ENCODE measurements at regions not wholly inside any gene's neighbourhood (a gene's known extent, or its start where the extent isn't known, plus 50 kb on each side); places are given as distances from the start of the nearest gene placed in this dataset.

DNA sequence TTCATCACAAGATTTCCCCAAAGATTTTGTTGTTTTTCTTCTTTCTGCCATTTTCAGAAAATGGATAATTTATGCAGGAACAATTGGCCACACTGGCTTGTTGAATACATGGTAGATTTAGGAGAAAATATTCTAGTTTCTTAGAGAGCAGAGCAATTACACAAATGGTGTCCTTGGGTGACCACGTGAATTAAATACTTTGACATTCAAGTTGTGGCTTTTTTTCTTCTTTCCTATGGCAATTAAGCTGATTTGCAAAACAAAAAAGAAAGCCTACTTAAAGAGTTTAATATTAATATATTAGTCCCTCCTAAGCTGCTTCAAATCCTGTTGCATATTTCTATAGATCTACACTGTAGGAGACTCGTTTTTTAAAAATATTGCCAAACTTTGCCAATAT, 133.0 kb upstream of the HTR2C start:
- H3K27me3 ChIP-seq (ENCODE audit: control insufficient read depth, insufficient read depth, low read length) = no peaks in the 10 kb centered on the region
- H3K4me3 ChIP-seq (ENCODE audit: low read length in 3 of 3) = no peak overlapping the region
- no peak for TF ChIP-seq CTCF (IDR thresholded peaks at IDR 0.05; ENCODE audit: borderline replicate concordance, extremely low read depth, insufficient read depth)
- no peaks in the 10 kb centered on the region for H3K4me1 ChIP-seq (ENCODE audit: control insufficient read depth in 2 of 3, insufficient read depth in 2 of 3, low read depth in 1 of 3, low read length in 3 of 3)
- no peak for DNase-seq
- no peak overlapping the region for H3K9ac ChIP-seq (ENCODE audit: low read length in 3 of 3)
- intact Hi-C loops (cut with DNase I) = no loop called here
- H3K27ac ChIP-seq (ENCODE audit: low read depth in 2 of 2, low read length in 2 of 2) = no peak overlapping the region
- no peak for FAIRE-seq
- H3K36me3 ChIP-seq (ENCODE audit: control insufficient read depth in 2 of 3, insufficient read depth in 3 of 3, low read length in 3 of 3) = no peaks in the 10 kb centered on the region
- H3K9me3 ChIP-seq (ENCODE audit: control insufficient read depth in 2 of 3, insufficient read depth in 1 of 3, low read length in 3 of 3) = no peaks in the 10 kb centered on the region

DNA sequence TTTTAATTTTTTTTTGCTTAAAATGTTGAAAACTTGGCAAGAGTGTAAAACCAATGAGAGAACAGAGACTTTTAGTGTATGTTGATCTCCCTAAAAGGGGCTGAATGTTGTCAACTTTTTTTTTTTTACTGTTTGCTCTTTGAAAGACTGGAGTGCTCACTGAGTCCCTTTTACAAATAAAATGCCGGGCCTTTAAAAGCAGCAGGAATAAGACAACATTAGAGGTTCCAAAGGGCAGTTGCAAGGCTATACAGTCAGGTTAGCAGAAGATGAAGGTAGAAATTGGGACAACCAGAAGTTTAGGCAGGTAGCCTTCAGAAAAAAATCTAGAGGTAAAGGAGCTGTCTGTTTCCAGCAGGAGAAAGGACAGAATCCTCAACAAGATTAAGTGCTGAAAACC, 132.5 kb upstream of the HTR2C start:
- no peaks in the 10 kb centered on the region for H3K4me1 ChIP-seq (ENCODE audit: control insufficient read depth in 2 of 3, insufficient read depth in 2 of 3, low read depth in 1 of 3, low read length in 3 of 3)
- intact Hi-C loops (cut with DNase I) = no loop called here
- no peak overlapping the region for H3K9ac ChIP-seq (ENCODE audit: low read length in 3 of 3)
- H3K27ac ChIP-seq (ENCODE audit: low read depth in 2 of 2, low read length in 2 of 2) = no peak overlapping the region
- no peak for TF ChIP-seq CTCF (IDR thresholded peaks at IDR 0.05; ENCODE audit: borderline replicate concordance, extremely low read depth, insufficient read depth)
- H3K36me3 ChIP-seq (ENCODE audit: control insufficient read depth in 2 of 3, insufficient read depth in 3 of 3, low read length in 3 of 3) = no peaks in the 10 kb centered on the region
- no peak for DNase-seq
- no peaks in the 10 kb centered on the region for H3K9me3 ChIP-seq (ENCODE audit: control insufficient read depth in 2 of 3, insufficient read depth in 1 of 3, low read length in 3 of 3)
- H3K27me3 ChIP-seq (ENCODE audit: control insufficient read depth, insufficient read depth, low read length) = no peaks in the 10 kb centered on the region
- FAIRE-seq = no peak
- H3K4me3 ChIP-seq (ENCODE audit: low read length in 3 of 3) = no peak overlapping the region

DNA sequence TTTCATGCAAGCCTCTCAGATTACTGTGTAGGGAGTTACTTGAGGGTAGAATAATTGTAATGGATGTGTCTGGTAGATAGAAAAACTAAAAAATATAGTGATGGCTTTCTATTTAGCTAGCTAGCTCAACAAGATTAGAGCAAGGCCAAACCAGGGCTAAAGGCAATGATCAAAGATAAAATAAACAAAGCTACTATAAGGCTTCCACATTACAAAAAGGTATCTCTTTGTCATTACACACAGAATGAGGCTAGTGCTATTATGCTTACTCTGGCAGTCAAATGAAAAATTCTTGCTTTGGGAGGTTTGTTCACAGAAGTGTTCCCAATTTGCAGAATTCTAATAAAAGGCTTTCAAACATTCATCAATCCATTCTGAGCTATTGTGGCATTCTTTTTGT, 121.6 kb upstream of the HTR2C start:
- FAIRE-seq = no peak

More for the DNA sequence above, 121.6 kb upstream of the HTR2C start:
- no peak for DNase-seq
- H3K27me3 ChIP-seq (ENCODE audit: control insufficient read depth, insufficient read depth, low read length) = no peaks in the 10 kb centered on the region
- no peak for TF ChIP-seq CTCF (IDR thresholded peaks at IDR 0.05; ENCODE audit: borderline replicate concordance, extremely low read depth, insufficient read depth)
- no peaks in the 10 kb centered on the region for H3K9me3 ChIP-seq (ENCODE audit: control insufficient read depth in 2 of 3, insufficient read depth in 1 of 3, low read length in 3 of 3)
- no peaks in the 10 kb centered on the region for H3K36me3 ChIP-seq (ENCODE audit: control insufficient read depth in 2 of 3, insufficient read depth in 3 of 3, low read length in 3 of 3)
- H3K27ac ChIP-seq (ENCODE audit: low read depth in 2 of 2, low read length in 2 of 2) = no peak overlapping the region
- H3K4me3 ChIP-seq (ENCODE audit: low read length in 3 of 3) = no peak overlapping the region
- intact Hi-C loops (cut with DNase I) = no loop called here
- H3K4me1 ChIP-seq (ENCODE audit: control insufficient read depth in 2 of 3, insufficient read depth in 2 of 3, low read depth in 1 of 3, low read length in 3 of 3) = no peaks in the 10 kb centered on the region
- no peak overlapping the region for H3K9ac ChIP-seq (ENCODE audit: low read length in 3 of 3)
